ENCODE measurements at regions not wholly inside any gene's neighbourhood (a gene's known extent, or its start where the extent isn't known, plus 50 kb on each side); places are given as distances from the start of the nearest gene placed in this dataset.

DNA sequence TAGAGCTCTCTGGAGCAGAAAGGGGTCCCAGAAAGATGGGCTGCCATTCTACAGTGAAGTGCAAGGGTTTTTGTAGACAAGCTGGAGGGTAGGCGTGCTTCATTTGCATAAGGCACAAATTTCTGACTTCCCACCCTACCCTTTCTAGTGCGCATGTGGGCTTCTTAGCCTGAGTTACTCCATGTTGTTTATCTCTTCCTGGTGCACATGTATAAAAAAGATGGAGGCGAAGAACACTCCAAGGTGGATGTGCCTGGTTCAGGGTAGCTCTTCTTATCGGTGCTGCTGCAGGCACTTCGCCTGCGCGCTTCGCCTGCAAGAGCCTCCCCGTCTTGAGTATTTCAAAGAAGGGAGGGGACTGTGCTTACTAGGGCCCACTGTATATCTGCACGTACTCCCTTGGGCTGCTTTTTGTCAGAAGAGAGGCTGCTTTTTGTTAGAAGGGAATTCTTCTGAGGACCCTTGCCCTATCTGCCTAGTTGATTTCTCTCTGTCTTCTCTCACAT is 1047.3 kb upstream of the CNTN5 start:
- intact Hi-C loops (cut with DNase I; ENCODE audit: low total_unique reads), result no loop called here
- no peak overlapping the region for H3K4me3 ChIP-seq
- H3K4me1 ChIP-seq, result no peaks in the 10 kb centered on the region
- DNase-seq, result no peak
- 61 to 87% (median 75%) methylated on average over 9 to 10 of the region's 10 CpGs for WGBS, 5 donors
- peaks cover 0 to 25% (median 0%) of the 10 kb centered on the region in 8 donors for H3K9me3 ChIP-seq
- no peaks in the 10 kb centered on the region for H3K36me3 ChIP-seq
- TF ChIP-seq, protein P1, sequence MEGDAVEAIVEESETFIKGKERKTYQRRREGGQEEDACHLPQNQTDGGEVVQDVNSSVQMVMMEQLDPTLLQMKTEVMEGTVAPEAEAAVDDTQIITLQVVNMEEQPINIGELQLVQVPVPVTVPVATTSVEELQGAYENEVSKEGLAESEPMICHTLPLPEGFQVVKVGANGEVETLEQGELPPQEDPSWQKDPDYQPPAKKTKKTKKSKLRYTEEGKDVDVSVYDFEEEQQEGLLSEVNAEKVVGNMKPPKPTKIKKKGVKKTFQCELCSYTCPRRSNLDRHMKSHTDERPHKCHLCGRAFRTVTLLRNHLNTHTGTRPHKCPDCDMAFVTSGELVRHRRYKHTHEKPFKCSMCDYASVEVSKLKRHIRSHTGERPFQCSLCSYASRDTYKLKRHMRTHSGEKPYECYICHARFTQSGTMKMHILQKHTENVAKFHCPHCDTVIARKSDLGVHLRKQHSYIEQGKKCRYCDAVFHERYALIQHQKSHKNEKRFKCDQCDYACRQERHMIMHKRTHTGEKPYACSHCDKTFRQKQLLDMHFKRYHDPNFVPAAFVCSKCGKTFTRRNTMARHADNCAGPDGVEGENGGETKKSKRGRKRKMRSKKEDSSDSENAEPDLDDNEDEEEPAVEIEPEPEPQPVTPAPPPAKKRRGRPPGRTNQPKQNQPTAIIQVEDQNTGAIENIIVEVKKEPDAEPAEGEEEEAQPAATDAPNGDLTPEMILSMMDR (IDR thresholded peaks at IDR 0.05 in 8 of 11, conservative IDR thresholded peaks at IDR 0.05 in 3 of 11), result no peak
- no peak for TF ChIP-seq POLR2AphosphoS5 (IDR thresholded peaks at IDR 0.05)
- no peak for TF ChIP-seq POLR2A (IDR thresholded peaks at IDR 0.05)
- H3K27me3 ChIP-seq (replicated peaks in 1 of 7), result no peaks in the 10 kb centered on the region
- H3K27ac ChIP-seq, result no peak overlapping the region

DNA sequence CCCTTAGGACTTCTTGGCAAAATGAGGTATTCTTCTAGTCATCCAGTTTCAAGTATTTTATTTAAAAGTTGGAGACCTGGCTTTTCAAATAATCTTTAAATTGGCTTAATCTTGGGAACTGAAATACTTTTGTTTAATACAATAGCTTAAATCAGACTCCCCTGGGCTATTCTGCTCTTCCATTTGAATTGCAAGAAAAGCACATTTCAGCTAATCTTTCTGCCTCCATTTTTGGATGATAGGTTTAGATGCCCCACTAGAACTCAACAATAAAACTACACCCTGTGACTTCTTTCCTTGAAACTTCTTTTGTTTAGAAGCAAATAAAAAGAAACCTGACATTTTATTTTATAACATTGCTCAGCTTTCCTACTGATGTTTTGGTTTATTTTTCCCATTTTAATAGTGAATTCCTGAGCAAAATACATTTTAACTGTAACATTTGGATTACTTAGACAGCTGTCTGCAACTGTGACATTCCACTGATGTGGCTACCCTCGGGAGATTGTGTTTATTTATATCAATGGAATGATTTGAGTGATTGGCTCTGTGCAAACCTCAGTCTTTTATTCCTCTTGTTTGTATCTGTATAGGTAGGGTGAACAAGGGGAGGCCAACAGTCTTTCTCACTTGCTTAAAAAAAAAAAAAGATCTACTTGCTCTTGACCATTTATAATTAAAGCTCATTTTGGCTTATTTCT is 1045.8 kb upstream of the CNTN5 start:
- peaks cover 0 to 16% (median 0%) of the 10 kb centered on the region in 8 donors for H3K9me3 ChIP-seq
- 36 to 57% (median 41%) methylated on average over 1 of the region's 1 CpG for WGBS, 5 donors
- H3K36me3 ChIP-seq, result no peaks in the 10 kb centered on the region
- TF ChIP-seq, protein P1 (IDR thresholded peaks at IDR 0.05 in 8 of 11, conservative IDR thresholded peaks at IDR 0.05 in 3 of 11), result no peak
- TF ChIP-seq POLR2A (IDR thresholded peaks at IDR 0.05) (no peak), POLR2AphosphoS5 (IDR thresholded peaks at IDR 0.05) (no peak)
- intact Hi-C loops (cut with DNase I; ENCODE audit: low total_unique reads), result no loop called here
- DNase-seq, result no peak
- H3K27ac ChIP-seq, result no peak overlapping the region
- H3K4me1 ChIP-seq, result no peaks in the 10 kb centered on the region
- no peaks in the 10 kb centered on the region for H3K27me3 ChIP-seq (replicated peaks in 1 of 7)
- no peak overlapping the region for H3K4me3 ChIP-seq

DNA sequence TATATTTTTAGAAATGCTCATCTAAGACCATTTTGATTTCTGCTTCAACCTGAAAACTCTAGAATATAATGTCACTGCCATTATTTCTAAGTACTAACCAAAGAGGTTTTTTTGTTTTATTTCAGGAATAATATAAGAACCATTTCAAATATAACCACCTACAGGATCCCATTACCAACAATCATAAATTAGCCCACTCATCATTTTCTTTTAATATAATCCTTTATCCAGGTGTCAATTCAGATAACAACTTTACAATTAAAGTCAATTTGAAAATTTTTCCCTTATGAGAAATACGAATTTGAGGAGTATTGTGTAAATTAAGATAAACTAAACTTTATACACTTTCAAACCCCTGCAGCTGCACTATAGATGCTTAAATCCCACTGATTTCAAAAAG is 1043.0 kb upstream of the CNTN5 start:
- DNase-seq, result no peak
- H3K4me3 ChIP-seq, result no peak overlapping the region
- no peaks in the 10 kb centered on the region for H3K36me3 ChIP-seq
- H3K4me1 ChIP-seq, result no peaks in the 10 kb centered on the region
- no peaks in the 10 kb centered on the region for H3K27me3 ChIP-seq (replicated peaks in 1 of 7)
- no peak overlapping the region for H3K27ac ChIP-seq
- intact Hi-C loops (cut with DNase I; ENCODE audit: low total_unique reads), result no loop called here
- TF ChIP-seq, protein P1 (IDR thresholded peaks at IDR 0.05 in 8 of 11, conservative IDR thresholded peaks at IDR 0.05 in 3 of 11), result no peak
- no peak for TF ChIP-seq POLR2A (IDR thresholded peaks at IDR 0.05)
- TF ChIP-seq POLR2AphosphoS5 (IDR thresholded peaks at IDR 0.05), result no peak
- 64 to 78% (median 65%) methylated on average over 1 of the region's 1 CpG for WGBS, 5 donors
- peaks cover 0 to 13% (median 0%) of the 10 kb centered on the region in 8 donors for H3K9me3 ChIP-seq

DNA sequence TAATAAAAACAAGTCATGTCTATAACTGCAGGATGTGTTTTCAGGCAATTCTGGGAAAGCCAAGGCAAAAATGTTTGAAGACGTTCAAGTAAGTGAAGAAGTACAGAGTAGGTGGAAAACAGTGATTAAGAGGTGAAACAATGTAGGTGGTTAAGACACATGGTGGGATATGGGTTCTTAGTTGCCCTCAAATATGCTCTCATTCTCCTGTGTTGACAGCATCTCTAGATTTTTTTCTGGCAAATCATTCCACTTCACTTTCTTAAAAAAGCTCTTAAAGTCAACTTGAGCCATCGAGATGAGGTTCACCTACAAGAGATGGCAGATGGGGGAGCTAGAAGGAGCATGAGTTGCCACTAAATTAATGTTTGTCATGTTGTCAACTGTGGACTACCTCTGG is 1041.0 kb upstream of the CNTN5 start:
- intact Hi-C loops (cut with DNase I; ENCODE audit: low total_unique reads), result no loop called here
- TF ChIP-seq POLR2AphosphoS5 (IDR thresholded peaks at IDR 0.05), result no peak
- TF ChIP-seq, protein P1 (IDR thresholded peaks at IDR 0.05 in 8 of 11, conservative IDR thresholded peaks at IDR 0.05 in 3 of 11), result no peak
- TF ChIP-seq POLR2A (IDR thresholded peaks at IDR 0.05), result no peak
- no peak for DNase-seq
- no peaks in the 10 kb centered on the region for H3K36me3 ChIP-seq
- peaks cover 0 to 13% (median 0%) of the 10 kb centered on the region in 8 donors for H3K9me3 ChIP-seq
- H3K27me3 ChIP-seq (replicated peaks in 1 of 7), result no peaks in the 10 kb centered on the region
- H3K4me3 ChIP-seq, result no peak overlapping the region
- H3K4me1 ChIP-seq, result no peaks in the 10 kb centered on the region
- H3K27ac ChIP-seq, result no peak overlapping the region
- 76 to 91% (median 84%) methylated on average over 2 of the region's 2 CpGs for WGBS, 5 donors
